Choroid plexus epithelial cell (primary cell): ENCODE measurements at regions not wholly inside any gene's neighbourhood (a gene's known extent, or its start where the extent isn't known, plus 50 kb on each side); places are given as distances from the start of the nearest gene placed in this dataset.
A peak's percentile ranks its signal among the peaks of the same experiment; 100 is the strongest.
"Not testable (repeated sequence)": the region's sequence is repeated elsewhere in the genome, so short reads cannot be mapped to it uniquely, and the experiment has no call there.

Experiments used
- DNase-seq: peaks from one replicate; pipeline ENCODE4 v3.0.0-alpha.2; 2010; ENCODE audit warnings: low read depth
- H3K4me3 ChIP-seq: 2 replicates; pipeline ENCODE4 v1.5.1; 2011; ENCODE audit warnings: low read depth, mild to moderate bottlenecking, control low read depth, low read length, moderate library complexity
- CTCF ChIP-seq: conservative IDR thresholded peaks from 2 replicates; pipeline ENCODE4 v1.5.1; 2011; ENCODE audit warnings: low read depth, mild to moderate bottlenecking, control low read depth, inconsistent platforms, low read length, moderate library complexity

- DNase-seq = no peak
- no peak for TF ChIP-seq CTCF
- no peak overlapping the region for H3K4me3 ChIP-seq
Observed at GRCh38 chr14:106414464-106414863, 888.1 kb downstream of the TMEM121 start.

- H3K4me3 ChIP-seq = no peak overlapping the region
- peak; percentile 1 for DNase-seq
- TF ChIP-seq CTCF = peak; percentile 38
Observed at GRCh38 chr14:106417224-106418049, 891.1 kb downstream of the TMEM121 start.

- DNase-seq = no peak
- no peak for TF ChIP-seq CTCF
- H3K4me3 ChIP-seq = no peak overlapping the region
Observed at GRCh38 chr14:106419376-106419965, 893.1 kb downstream of the TMEM121 start.

- H3K4me3 ChIP-seq, DNase-seq: not testable (repeated sequence)
Observed at GRCh38 chr14:106421431-106422033, 895.1 kb downstream of the TMEM121 start.

- no peak overlapping the region for H3K4me3 ChIP-seq
- no peak for TF ChIP-seq CTCF
- DNase-seq = no peak
Observed at GRCh38 chr14:106422066-106422465, 895.7 kb downstream of the TMEM121 start.

GRCh38 chr14:106425150-106425549 is 898.8 kb downstream of the TMEM121 start:
- not testable (repeated sequence) for H3K4me3 ChIP-seq, DNase-seq

GRCh38 chr14:106436310-106436905 is 910.0 kb downstream of the TMEM121 start:
- DNase-seq = no peak

More at GRCh38 chr14:106436310-106436905, 910.0 kb downstream of the TMEM121 start:
- H3K4me3 ChIP-seq = no peak overlapping the region
- TF ChIP-seq CTCF = no peak
